Neutrophil (primary cell): ENCODE measurements at regions not wholly inside any gene's neighbourhood (a gene's known extent, or its start where the extent isn't known, plus 50 kb on each side); places are given as distances from the start of the nearest gene placed in this dataset.

Source experiments
- H3K27ac ChIP-seq: fragments of 200-600 bp; sonication (generic); 2 replicates; pipeline ENCODE4 v1.5.1; 2016; ENCODE audit warnings: mild to moderate bottlenecking, moderate library complexity
- H3K27me3 ChIP-seq: fragments of 200-600 bp; sonication (generic); 2 replicates; pipeline ENCODE4 v1.6.0; 2016; ENCODE audit warnings: mild to moderate bottlenecking
- H3K36me3 ChIP-seq: fragments of 200-600 bp; sonication (generic); 2 replicates; pipeline ENCODE4 v1.5.1; 2017
- H3K4me1 ChIP-seq, 2 experiments: fragments of 200-600 bp in 1 of 2; sonication (generic) in 1 of 2; 1 replicate in 1 of 2; 2 replicates in 1 of 2; pipeline versions ENCODE4 v1.5.1 to v1.6.1; 2013 to 2016; ENCODE audit warnings: low read depth in 1 of 2, low read length in 1 of 2, mild to moderate bottlenecking in 1 of 2, moderate library complexity in 1 of 2; ENCODE audit not compliant: control insufficient read depth in 1 of 2, insufficient read depth in 1 of 2
- H3K4me3 ChIP-seq, 2 experiments: fragments of 200-600 bp in 1 of 2; sonication (generic) in 1 of 2; 1 replicate in 1 of 2; 2 replicates in 1 of 2; pipeline ENCODE4 v1.5.1; 2013 to 2016; ENCODE audit warnings: low read depth in 1 of 2, low read length in 1 of 2, mild to moderate bottlenecking in 1 of 2, moderate library complexity in 1 of 2
- H3K9me3 ChIP-seq: fragments of 200-600 bp; sonication (generic); 2 replicates; pipeline ENCODE4 v1.5.1; 2016
- TF ChIP-seq, protein P1 (sequence below): fragments of 200-600 bp; sonication (generic); IDR thresholded peaks from 2 replicates; pipeline ENCODE4 v1.5.1; 2016; ENCODE audit warnings: antibody characterized with exemption

DNA sequence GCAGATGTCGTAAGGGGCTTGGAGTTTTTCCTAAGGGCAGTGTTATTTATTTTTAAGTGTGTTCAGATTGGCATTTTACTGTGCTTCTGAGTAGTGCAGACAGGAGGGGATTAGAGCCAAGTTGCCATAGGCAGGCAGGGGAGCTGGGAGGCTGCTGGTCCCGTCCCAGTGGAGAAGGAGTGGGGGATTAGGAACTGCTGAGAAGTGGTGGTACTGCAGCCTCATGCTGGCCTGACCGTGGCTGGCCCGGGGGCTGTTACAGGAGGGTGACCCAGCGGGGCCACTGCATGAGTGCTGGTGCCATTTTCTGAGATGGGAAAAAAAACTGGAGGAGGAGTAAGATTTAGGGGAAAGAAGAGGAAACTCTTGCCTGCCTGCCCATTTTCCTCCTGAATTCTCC is 52.3 kb upstream of the DLK1 start:
- Histone ChIP-seq H3K27me3 (no peaks in the 10 kb centered on the region), H3K4me3 (no peak overlapping the region), H3K4me1 (peaks cover 41 to 45% of the 10 kb centered on the region in 2 experiments), H3K9me3 (no peaks in the 10 kb centered on the region), H3K36me3 (no peaks in the 10 kb centered on the region), H3K27ac (no peak overlapping the region)
- TF ChIP-seq, protein P1, sequence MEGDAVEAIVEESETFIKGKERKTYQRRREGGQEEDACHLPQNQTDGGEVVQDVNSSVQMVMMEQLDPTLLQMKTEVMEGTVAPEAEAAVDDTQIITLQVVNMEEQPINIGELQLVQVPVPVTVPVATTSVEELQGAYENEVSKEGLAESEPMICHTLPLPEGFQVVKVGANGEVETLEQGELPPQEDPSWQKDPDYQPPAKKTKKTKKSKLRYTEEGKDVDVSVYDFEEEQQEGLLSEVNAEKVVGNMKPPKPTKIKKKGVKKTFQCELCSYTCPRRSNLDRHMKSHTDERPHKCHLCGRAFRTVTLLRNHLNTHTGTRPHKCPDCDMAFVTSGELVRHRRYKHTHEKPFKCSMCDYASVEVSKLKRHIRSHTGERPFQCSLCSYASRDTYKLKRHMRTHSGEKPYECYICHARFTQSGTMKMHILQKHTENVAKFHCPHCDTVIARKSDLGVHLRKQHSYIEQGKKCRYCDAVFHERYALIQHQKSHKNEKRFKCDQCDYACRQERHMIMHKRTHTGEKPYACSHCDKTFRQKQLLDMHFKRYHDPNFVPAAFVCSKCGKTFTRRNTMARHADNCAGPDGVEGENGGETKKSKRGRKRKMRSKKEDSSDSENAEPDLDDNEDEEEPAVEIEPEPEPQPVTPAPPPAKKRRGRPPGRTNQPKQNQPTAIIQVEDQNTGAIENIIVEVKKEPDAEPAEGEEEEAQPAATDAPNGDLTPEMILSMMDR: no peak

- Histone ChIP-seq H3K27me3 (no peaks in the 10 kb centered on the region), H3K4me3 (no peak overlapping the region), H3K27ac (no peak overlapping the region), H3K36me3 (no peaks in the 10 kb centered on the region), H3K9me3 (no peaks in the 10 kb centered on the region), H3K4me1 (peaks cover 45 to 51% of the 10 kb centered on the region in 2 experiments)
- TF ChIP-seq, protein P1: no peak
Measured at GRCh38 chr14:100674897-100675619, 51.6 kb upstream of the DLK1 start.

- Histone ChIP-seq H3K36me3 (no peaks in the 10 kb centered on the region), H3K27me3 (no peaks in the 10 kb centered on the region), H3K27ac (peak overlapping the region; percentile 75), H3K4me1 (peaks cover 54 to 60% of the 10 kb centered on the region in 2 experiments), H3K4me3 (no peak overlapping the region), H3K9me3 (no peaks in the 10 kb centered on the region)
- TF ChIP-seq, protein P1: no peak
Measured at GRCh38 chr14:100675699-100676684, 50.7 kb upstream of the DLK1 start.
